Left ventricle myocardium inferior (tissue), 1 donor: ENCODE measurements at regions not wholly inside any gene's neighbourhood (a gene's known extent, or its start where the extent isn't known, plus 50 kb on each side); places are given as distances from the start of the nearest gene placed in this dataset.
A peak's percentile ranks its signal among the peaks of the same experiment; 100 is the strongest.

Experiments used
- DNase-seq: peaks from one replicate; pipeline ENCODE4 v3.0.0-alpha.2; 2020
- H3K27ac ChIP-seq: fragments of 200-600 bp; replicated peaks from 2 replicates; pipeline ENCODE4 v1.8.0; 2021
- H3K27me3 ChIP-seq: fragments of 200-600 bp; 2 replicates; pipeline ENCODE4 v1.8.0; 2021; ENCODE audit warnings: low read depth
- H3K36me3 ChIP-seq: fragments of 200-600 bp; 2 replicates; pipeline ENCODE4 v1.8.0; 2021
- H3K4me1 ChIP-seq: fragments of 200-600 bp; 2 replicates; pipeline ENCODE4 v1.8.0; 2021
- H3K4me3 ChIP-seq: fragments of 200-600 bp; 2 replicates; pipeline ENCODE4 v1.8.0; 2021; ENCODE audit warnings: mild to moderate bottlenecking, moderate library complexity
- H3K9me3 ChIP-seq: fragments of 200-600 bp; replicated peaks from 2 replicates; pipeline ENCODE4 v1.8.0; 2021
- intact Hi-C: fragments of 100-400 bp; cut with micrococcal nuclease; formaldehyde crosslinking; loops from one replicate; pipeline ENCODE4 v1.11.0; 2022
- TF ChIP-seq, protein P1 (sequence below): fragments of 200-600 bp; IDR thresholded peaks from 2 replicates; pipeline ENCODE4 v1.8.0; 2021; ENCODE audit warnings: antibody characterized with exemption, mild to moderate bottlenecking, borderline replicate concordance
- donor health status: DM: no; HTN: yes; CAD: no; lungs with severe emphysema.

DNA sequence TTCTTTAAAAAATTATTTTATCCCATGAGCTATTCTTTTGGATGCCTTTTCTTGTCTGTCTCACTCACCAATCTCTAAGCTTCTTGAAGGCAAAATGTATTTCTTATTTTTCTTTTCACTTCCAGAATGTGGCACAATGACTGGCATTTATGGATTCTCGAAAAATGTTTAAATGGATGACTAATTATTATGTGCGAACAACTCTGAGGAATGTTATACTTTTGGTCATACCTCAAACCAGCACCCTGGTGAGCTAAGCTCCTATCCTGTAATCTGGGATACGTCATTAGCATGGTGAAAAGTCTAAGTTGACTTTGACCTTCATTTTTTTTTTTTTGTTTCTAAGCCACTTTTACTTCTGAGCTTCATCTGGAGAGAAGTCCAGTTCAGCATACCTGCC is 214.0 kb upstream of the CEP162 start:
- Histone ChIP-seq H3K9me3 (peaks cover 3% of the 10 kb centered on the region), H3K4me3 (no peak overlapping the region), H3K4me1 (no peaks in the 10 kb centered on the region), H3K36me3 (no peaks in the 10 kb centered on the region), H3K27me3 (no peaks in the 10 kb centered on the region), H3K27ac (no peak overlapping the region)
- no peak for DNase-seq
- intact Hi-C loops, result no loop called here
- TF ChIP-seq, protein P1, sequence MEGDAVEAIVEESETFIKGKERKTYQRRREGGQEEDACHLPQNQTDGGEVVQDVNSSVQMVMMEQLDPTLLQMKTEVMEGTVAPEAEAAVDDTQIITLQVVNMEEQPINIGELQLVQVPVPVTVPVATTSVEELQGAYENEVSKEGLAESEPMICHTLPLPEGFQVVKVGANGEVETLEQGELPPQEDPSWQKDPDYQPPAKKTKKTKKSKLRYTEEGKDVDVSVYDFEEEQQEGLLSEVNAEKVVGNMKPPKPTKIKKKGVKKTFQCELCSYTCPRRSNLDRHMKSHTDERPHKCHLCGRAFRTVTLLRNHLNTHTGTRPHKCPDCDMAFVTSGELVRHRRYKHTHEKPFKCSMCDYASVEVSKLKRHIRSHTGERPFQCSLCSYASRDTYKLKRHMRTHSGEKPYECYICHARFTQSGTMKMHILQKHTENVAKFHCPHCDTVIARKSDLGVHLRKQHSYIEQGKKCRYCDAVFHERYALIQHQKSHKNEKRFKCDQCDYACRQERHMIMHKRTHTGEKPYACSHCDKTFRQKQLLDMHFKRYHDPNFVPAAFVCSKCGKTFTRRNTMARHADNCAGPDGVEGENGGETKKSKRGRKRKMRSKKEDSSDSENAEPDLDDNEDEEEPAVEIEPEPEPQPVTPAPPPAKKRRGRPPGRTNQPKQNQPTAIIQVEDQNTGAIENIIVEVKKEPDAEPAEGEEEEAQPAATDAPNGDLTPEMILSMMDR, result no peak

DNA sequence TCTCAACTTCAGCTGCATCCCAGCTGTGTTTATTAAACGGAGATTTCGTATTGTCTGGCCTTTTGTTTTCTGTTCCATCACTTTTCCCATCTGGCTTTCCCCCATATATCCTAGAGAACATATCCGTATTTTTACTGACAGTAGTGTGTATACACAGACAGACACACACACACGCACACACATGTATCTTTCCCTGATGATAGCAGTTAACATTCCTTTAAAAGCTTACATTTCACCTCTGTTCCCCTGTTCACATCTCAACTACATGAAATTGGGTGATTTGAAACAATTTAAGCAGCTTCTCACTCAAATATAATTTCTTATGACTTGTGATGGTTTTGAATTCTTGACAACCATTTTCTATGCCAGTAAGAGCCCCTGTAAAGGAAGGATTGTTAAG is 207.1 kb upstream of the CEP162 start:
- Histone ChIP-seq H3K36me3 (no peaks in the 10 kb centered on the region), H3K27ac (no peak overlapping the region), H3K27me3 (no peaks in the 10 kb centered on the region), H3K4me1 (no peaks in the 10 kb centered on the region), H3K9me3 (peaks cover 5% of the 10 kb centered on the region), H3K4me3 (no peak overlapping the region)
- DNase-seq, result no peak
- intact Hi-C loops, result no loop called here
- TF ChIP-seq, protein P1, result no peak

DNA sequence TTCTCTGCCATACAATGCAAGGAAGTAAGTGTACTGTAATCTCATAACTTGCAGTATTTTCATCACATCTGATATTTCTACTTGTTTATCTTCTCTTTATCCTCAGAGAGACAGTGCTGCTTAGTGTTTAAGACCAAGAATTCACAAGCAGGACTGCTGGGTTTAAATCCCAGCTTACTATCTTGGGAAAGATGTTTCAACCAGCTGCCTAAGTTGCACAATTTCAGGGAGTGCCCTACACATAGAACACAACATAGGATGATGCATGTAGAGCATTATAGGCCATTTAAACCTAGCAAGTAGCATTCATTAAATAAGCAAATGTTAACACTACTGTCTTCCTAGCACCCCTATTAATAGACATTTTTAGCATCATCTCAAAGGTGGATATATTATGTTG is 205.2 kb upstream of the CEP162 start:
- intact Hi-C loops, result no loop called here
- no peaks in the 10 kb centered on the region for H3K36me3 ChIP-seq
- peaks cover 5% of the 10 kb centered on the region for H3K9me3 ChIP-seq
- H3K4me1 ChIP-seq, result no peaks in the 10 kb centered on the region
- H3K4me3 ChIP-seq, result no peak overlapping the region
- H3K27me3 ChIP-seq, result no peaks in the 10 kb centered on the region
- no peak overlapping the region for H3K27ac ChIP-seq
- TF ChIP-seq, protein P1, result no peak
- no peak for DNase-seq

DNA sequence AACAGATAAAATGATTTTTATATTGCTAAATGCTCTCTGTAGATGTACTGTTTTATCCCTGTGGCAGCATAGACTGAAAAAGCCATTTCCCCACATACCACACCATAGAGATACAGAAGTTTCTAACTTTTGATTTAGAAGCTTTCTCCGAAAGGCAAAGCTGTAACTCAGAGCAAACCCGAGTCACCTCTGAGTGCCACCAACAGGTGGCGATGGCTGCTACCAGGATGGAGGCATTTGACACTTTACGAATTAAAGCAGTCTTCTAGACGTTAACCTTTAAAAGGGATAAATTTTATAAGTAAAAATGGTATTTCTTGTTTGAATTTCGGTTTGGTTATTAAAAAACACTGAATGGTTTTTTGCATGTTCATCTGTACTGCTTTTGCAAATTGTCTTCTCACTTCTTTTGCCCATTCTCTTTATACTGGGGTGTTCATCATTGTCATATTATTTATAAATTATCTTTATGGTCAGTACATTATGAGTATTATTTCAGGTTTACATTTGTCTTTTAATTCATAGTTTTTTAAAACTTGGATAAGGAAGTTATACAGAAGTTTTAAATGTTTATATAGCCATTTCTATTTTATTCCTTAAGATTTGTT is 201.0 kb upstream of the CEP162 start:
- TF ChIP-seq, protein P1, result peak; percentile 63
- Histone ChIP-seq H3K36me3 (no peaks in the 10 kb centered on the region), H3K27me3 (peaks cover 8% of the 10 kb centered on the region), H3K4me3 (no peak overlapping the region), H3K4me1 (no peaks in the 10 kb centered on the region), H3K9me3 (no peaks in the 10 kb centered on the region), H3K27ac (no peak overlapping the region)
- intact Hi-C loops, result no loop called here
- DNase-seq, result peak; percentile 49

DNA sequence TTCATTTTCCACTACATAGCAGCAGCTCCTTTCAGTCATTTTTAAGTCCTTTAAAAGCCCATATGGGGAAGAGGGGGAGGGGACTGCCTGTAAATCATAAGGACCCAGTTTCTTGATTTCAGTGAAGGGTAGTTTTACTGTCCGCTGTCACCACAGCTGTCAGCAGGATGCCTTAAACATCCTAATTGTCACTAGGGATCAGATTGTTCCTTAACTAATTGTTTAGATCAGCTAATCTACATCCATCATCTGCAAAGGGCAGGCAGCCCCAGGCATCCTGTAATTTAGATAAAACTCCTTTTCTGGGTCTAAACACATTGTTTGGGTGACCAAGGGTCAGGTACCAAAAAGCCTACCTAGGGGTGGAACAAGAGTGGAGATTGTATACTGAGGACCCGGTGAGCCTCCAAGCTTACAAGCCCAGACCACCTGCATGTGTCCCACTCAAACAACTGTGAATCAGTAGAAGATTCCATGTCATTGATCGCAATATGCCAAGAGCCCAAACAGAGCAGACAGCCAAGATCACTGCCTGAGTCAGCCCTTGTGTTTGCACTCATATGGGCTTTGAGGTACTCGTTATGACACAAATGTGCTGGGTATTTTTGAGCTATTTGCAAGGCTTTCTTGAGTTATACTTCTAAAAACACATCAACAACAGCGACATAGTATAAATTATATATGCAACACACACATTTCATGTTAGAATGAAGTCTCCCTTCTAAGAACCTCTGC is 198.7 kb upstream of the CEP162 start:
- Histone ChIP-seq H3K4me1 (no peaks in the 10 kb centered on the region), H3K36me3 (no peaks in the 10 kb centered on the region), H3K9me3 (no peaks in the 10 kb centered on the region), H3K27ac (no peak overlapping the region), H3K27me3 (peaks cover 8% of the 10 kb centered on the region), H3K4me3 (no peak overlapping the region)
- TF ChIP-seq, protein P1, result no peak
- intact Hi-C loops, result no loop called here
- no peak for DNase-seq
